Transverse colon (tissue), 4 donors: ENCODE measurements at regions not wholly inside any gene's neighbourhood (a gene's known extent, or its start where the extent isn't known, plus 50 kb on each side); places are given as distances from the start of the nearest gene placed in this dataset.

ENCODE experiments used
- DNase-seq: peaks from one replicate; pipeline ENCODE4 v3.0.0-alpha.2; 2019
- H3K27ac ChIP-seq, 4 donors: fragments of 200-600 bp; sonication (generic); 2 replicates each; pipeline ENCODE4 v1.5.1; 2016 to 2018; ENCODE audit warnings: inconsistent platforms in 4 of 4
- H3K27me3 ChIP-seq: fragments of 200-600 bp; sonication (generic); 2 replicates; pipeline ENCODE4 v1.5.1; 2017; ENCODE audit warnings: inconsistent platforms
- H3K36me3 ChIP-seq, 4 donors: fragments of 200-600 bp; sonication (generic); 2 replicates each; pipeline ENCODE4 v1.5.1; 2017 to 2019; ENCODE audit warnings: inconsistent platforms in 4 of 4
- H3K4me1 ChIP-seq, 4 donors: fragments of 200-600 bp; sonication (generic); 2 replicates each; pipeline ENCODE4 v1.5.1; 2017 to 2020; ENCODE audit warnings: inconsistent platforms in 4 of 4
- H3K4me3 ChIP-seq, 4 donors: fragments of 200-600 bp; sonication (generic); 1 replicate in 1 of 4; 2 replicates in 3 of 4; pipeline versions ENCODE4 v1.5.1 to v1.6.1; 2017 to 2019; ENCODE audit warnings: inconsistent platforms in 4 of 4
- H3K9me3 ChIP-seq, 2 donors: fragments of 200-600 bp; sonication (generic); 2 replicates each; pipeline ENCODE4 v1.5.1; 2017 to 2019; ENCODE audit warnings: inconsistent platforms in 2 of 2
- CTCF ChIP-seq, 5 experiments: fragments of 200-600 bp in 3 of 5; fragments of 450-650 bp in 2 of 5; sonication (generic) in 3 of 5; IDR thresholded peaks; 1 replicate in 2 of 5; 2 replicates in 3 of 5; pipeline ENCODE4 v1.5.1; 2016 to 2017; ENCODE audit warnings: antibody characterized with exemption in 5 of 5, inconsistent platforms in 3 of 5, mild to moderate bottlenecking in 2 of 5, moderate library complexity in 1 of 5
- EP300 ChIP-seq: sonication (generic); formaldehyde crosslinking; IDR thresholded peaks from one replicate; pipeline ENCODE4 v1.6.1; 2017; ENCODE audit warnings: antibody characterized with exemption, low read depth
- POLR2A ChIP-seq: fragments of 450-650 bp; IDR thresholded peaks from one replicate; pipeline ENCODE4 v1.6.1; 2016; ENCODE audit warnings: antibody characterized with exemption, mild to moderate bottlenecking, moderate library complexity
- POLR2AphosphoS5 ChIP-seq, 3 donors: sonication (generic); formaldehyde crosslinking; IDR thresholded peaks; one replicate each; pipeline ENCODE4 v1.6.1; 2016; ENCODE audit warnings: antibody characterized with exemption in 3 of 3
- WGBS, 2 donors: methylation state at CpG; one replicate each; pipeline ENCODE4 v1.1.5; 2018; ENCODE audit warnings: low coverage in 1 of 2; 5-methylcytosine and 5-hydroxymethylcytosine counted together
- in situ Hi-C, 4 donors: fragments of 200-750 bp; cut with MboI; loops; one replicate each; pipeline versions ENCODE4 v1.15.0 to v1.15.1; 2017; ENCODE audit warnings: low sequenced_read_pairs in 3 of 4, low pct_ligation_motif_present in 1 of 4, low pct_unique_long_range_greater_than_20kb in 1 of 4
- intact Hi-C: fragments of 100-400 bp; cut with DNase I; formaldehyde crosslinking; loops from one replicate; pipeline ENCODE4 v1.15.1; 2023; ENCODE audit warnings: low total_unique reads

DNA sequence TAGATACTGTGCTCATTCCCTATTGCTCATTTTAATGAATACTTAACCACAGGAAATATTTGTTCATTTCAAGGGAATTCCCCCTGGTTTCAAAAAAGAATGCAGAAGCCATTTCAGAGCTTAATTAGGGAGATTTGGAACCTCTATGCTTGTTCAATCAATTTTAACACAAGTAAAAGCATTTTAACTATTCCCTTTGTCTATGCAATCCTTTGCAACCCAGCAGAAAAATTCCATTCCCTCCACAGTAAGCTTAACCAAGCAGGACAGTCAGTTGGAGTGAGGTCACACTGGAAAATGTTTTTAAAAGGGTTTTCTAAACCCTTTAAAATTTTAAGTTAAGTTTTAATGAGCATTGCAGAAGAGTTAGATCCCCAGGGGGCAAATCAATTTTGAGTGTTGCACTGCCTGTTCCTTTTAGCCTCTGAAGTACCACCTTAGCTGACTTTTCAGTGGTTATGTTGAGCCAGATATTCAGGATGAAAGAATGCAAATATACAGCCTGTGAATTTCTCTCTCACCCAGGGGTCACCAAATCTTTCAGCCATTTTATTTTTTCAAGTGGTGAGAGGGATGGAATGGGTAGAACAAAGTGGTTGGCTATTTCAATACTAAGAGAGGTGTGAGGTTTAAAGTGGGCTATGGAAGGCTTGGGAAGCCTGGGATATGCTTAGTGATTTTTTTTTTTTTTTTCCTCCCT, 356.2 kb upstream of the NUDT12 start:
- Histone ChIP-seq H3K36me3 (no peaks in the 10 kb centered on the region), H3K9me3 (no peaks in the 10 kb centered on the region), H3K27ac (no peak overlapping the region), H3K4me1 (peaks cover 0 to 4% (median 0%) of the 10 kb centered on the region in 4 donors), H3K4me3 (no peak overlapping the region), H3K27me3 (no peaks in the 10 kb centered on the region)
- in situ Hi-C loops = no loop called here
- TF ChIP-seq POLR2AphosphoS5 (IDR thresholded peaks at IDR 0.05) (no peak), POLR2A (no peak), CTCF (IDR thresholded peaks at IDR 0.05) (no peak), EP300 (no peak)
- intact Hi-C loops = no loop called here
- DNase-seq = no peak

DNA sequence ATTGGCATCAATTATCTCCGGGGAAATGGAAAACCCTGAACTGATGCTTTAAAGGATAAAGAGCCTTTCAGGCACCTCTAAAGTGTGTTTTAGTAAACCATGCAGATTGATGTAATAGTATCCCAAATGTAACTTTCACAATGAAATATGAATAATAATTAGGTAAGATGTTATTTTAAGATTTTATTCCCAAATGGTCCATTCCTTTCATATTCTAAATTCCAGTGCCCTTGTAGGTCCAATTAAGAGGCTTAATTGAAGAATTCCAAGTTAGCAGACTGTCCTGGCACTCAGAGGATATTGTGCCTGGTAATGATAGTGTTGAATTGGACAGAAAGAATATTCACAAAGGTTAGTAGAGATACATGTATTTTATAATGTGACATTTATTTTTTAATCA, 352.5 kb upstream of the NUDT12 start:
- H3K36me3 ChIP-seq = no peaks in the 10 kb centered on the region
- intact Hi-C loops = no loop called here
- H3K4me1 ChIP-seq = peaks cover 0 to 4% (median 0%) of the 10 kb centered on the region in 4 donors
- H3K27me3 ChIP-seq = no peaks in the 10 kb centered on the region
- no peak for DNase-seq
- H3K9me3 ChIP-seq = no peaks in the 10 kb centered on the region
- in situ Hi-C loops = no loop called here
- H3K4me3 ChIP-seq = no peak overlapping the region
- H3K27ac ChIP-seq = no peak overlapping the region
- 73 to 91% methylated on average over 1 of the region's 1 CpG for WGBS, 2 donors
- TF ChIP-seq EP300 = no peak
- TF ChIP-seq POLR2AphosphoS5 (IDR thresholded peaks at IDR 0.05) = no peak
- no peak for TF ChIP-seq CTCF (IDR thresholded peaks at IDR 0.05)
- no peak for TF ChIP-seq POLR2A

DNA sequence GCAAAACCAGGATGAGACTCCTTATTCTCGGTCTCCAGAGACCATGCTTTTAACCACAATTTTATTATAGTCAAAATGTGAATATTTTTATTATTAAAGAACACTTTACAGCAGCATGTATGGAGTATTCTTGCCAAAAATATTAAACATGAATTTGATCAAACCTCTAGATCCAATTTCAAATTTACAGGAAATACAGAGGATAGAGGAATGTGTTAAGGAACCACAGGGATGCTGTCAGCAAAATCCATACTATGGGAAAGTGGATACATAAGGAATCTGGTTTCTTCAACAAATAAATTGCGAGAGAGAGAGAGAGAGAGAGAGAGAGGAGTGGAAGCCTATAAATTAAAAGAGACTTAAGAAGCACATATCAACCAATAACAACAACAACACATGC, 348.2 kb upstream of the NUDT12 start:
- Histone ChIP-seq H3K36me3 (no peaks in the 10 kb centered on the region), H3K9me3 (no peaks in the 10 kb centered on the region), H3K4me1 (no peaks in the 10 kb centered on the region), H3K27ac (no peak overlapping the region), H3K27me3 (no peaks in the 10 kb centered on the region), H3K4me3 (no peak overlapping the region)
- intact Hi-C loops = no loop called here
- TF ChIP-seq EP300 = no peak
- WGBS, 2 donors = 53 to 70% methylated on average over 2 of the region's 2 CpGs
- in situ Hi-C loops = no loop called here
- no peak for DNase-seq

- no peaks in the 10 kb centered on the region for H3K36me3 ChIP-seq
- intact Hi-C loops = no loop called here
- H3K4me3 ChIP-seq = no peak overlapping the region
- no peak overlapping the region for H3K27ac ChIP-seq
- no peaks in the 10 kb centered on the region for H3K9me3 ChIP-seq
- no peak for DNase-seq
- no peaks in the 10 kb centered on the region for H3K4me1 ChIP-seq
- in situ Hi-C loops = no loop called here
- no peaks in the 10 kb centered on the region for H3K27me3 ChIP-seq
- no peak for TF ChIP-seq CTCF (IDR thresholded peaks at IDR 0.05)
- TF ChIP-seq EP300 = no peak
- TF ChIP-seq POLR2A = no peak
- no peak for TF ChIP-seq POLR2AphosphoS5 (IDR thresholded peaks at IDR 0.05)
- 76 to 78% methylated on average over 2 of the region's 2 CpGs for WGBS, 2 donors
These were observed 347.4 kb upstream of the NUDT12 start for GRCh38 chr5:103910011-103910410.

DNA sequence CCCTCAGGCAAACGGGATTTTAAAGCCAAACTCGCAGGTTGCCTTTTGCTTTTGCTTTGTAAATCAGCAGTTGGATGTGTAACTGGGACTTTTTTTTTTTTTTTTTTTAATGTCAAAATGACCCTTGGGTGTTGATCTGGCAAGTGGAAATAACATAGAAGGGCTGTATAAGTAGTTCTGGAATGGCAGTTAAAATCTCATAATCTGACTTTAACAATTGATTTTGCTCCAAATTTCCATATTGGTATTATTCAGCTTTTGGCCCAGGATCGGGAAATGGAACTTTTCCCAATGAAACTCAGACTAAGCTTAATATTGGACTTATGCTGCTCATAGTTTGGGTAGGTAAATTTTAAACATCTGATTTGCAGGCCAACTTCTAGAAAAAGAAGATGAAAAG, 346.8 kb upstream of the NUDT12 start:
- intact Hi-C loops = no loop called here
- WGBS, 2 donors = 76 to 78% methylated on average over 3 of the region's 3 CpGs
- Histone ChIP-seq H3K36me3 (no peaks in the 10 kb centered on the region), H3K4me3 (no peak overlapping the region), H3K4me1 (no peaks in the 10 kb centered on the region), H3K27ac (no peak overlapping the region), H3K27me3 (no peaks in the 10 kb centered on the region), H3K9me3 (no peaks in the 10 kb centered on the region)
- no peak for DNase-seq
- no peak for TF ChIP-seq POLR2AphosphoS5 (IDR thresholded peaks at IDR 0.05)
- TF ChIP-seq POLR2A = no peak
- TF ChIP-seq EP300 = no peak
- no peak for TF ChIP-seq CTCF (IDR thresholded peaks at IDR 0.05)
- in situ Hi-C loops = no loop called here
